ENCODE measurements at regions not wholly inside any gene's neighbourhood (a gene's known extent, or its start where the extent isn't known, plus 50 kb on each side); places are given as distances from the start of the nearest gene placed in this dataset.

DNA sequence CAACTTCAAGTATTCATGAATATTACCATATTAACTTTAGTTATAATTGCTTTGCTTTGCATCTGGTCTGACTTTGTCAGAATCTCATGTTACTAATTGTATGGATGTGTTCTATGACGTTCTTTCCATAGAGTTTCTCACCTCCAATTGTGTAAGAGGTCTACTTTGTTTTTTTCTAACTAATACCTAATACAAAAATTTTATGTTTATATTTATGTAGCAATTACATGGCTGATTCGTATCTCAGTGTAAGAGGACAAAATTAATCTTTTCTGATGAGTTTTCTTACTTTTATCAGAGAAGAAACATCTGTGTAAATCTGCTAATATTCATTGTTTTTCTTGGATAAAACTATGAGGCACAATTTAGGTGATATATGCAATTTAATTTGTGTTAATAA, 224.8 kb upstream of the B3GALT2 start:
- SMC1A ChIA-PET (ENCODE audit: uncharacterized antibody, unreplicated experiment), result no interaction called here
- no peaks in the 10 kb centered on the region for H3K36me3 ChIP-seq (ENCODE audit: control insufficient read depth in 2 of 2, insufficient read depth in 2 of 2, low read length in 1 of 2)
- ATAC-seq (no peak), DNase-seq (ENCODE audit: low read depth, low spot score) (no peak), FAIRE-seq (no peak)
- H4K20me1 ChIP-seq (ENCODE audit: control insufficient read depth, insufficient read depth), result no peaks in the 10 kb centered on the region
- H3K4me1 ChIP-seq (ENCODE audit: control insufficient read depth, insufficient read depth, low read length), result no peaks in the 10 kb centered on the region
- no peaks in the 10 kb centered on the region for H3K27me3 ChIP-seq (replicated peaks in 1 of 2; ENCODE audit: control insufficient read depth in 2 of 2, insufficient read depth in 2 of 2, low read length in 1 of 2)
- no peaks in the 10 kb centered on the region for H3K79me2 ChIP-seq (ENCODE audit: control insufficient read depth, insufficient read depth, low read length)
- CTCF ChIA-PET, result no interaction called here
- in situ Hi-C loops (cut with MboI), result no loop called here
- intact Hi-C loops (cut with micrococcal nuclease; ENCODE audit: unreplicated experiment), result no loop called here
- H3K27ac ChIP-seq (ENCODE audit: control insufficient read depth, insufficient read depth), result no peak overlapping the region
- no peak overlapping the region for H3K9ac ChIP-seq (ENCODE audit: control insufficient read depth, insufficient read depth, low read length)
- POLR2A ChIA-PET, result no interaction called here
- BruUV-seq (replicated peaks), result no TSS peak
- RAD21 ChIA-PET (ENCODE audit: unreplicated experiment), result no interaction called here
- TF ChIP-seq CHD1 (IDR thresholded peaks at IDR 0.05; ENCODE audit: low read depth, low read length) (no peak), MYC (IDR thresholded peaks at IDR 0.05; ENCODE audit: insufficient read depth, insufficient read length, insufficient replicate concordance, low read length, severe bottlenecking) (no peak)
- TF ChIP-seq, protein P1, sequence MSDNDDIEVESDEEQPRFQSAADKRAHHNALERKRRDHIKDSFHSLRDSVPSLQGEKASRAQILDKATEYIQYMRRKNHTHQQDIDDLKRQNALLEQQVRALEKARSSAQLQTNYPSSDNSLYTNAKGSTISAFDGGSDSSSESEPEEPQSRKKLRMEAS (IDR thresholded peaks at IDR 0.05; ENCODE audit: low read depth, low read length), result no peak
- no peak overlapping the region for H3K4me2 ChIP-seq (ENCODE audit: control insufficient read depth, insufficient read depth)
- WGBS (ENCODE audit: insufficient coverage, insufficient replicate concordance, low lambda C conversion rate, missing lambda C conversion rate), result 14% methylated on average over 2 of the region's 2 CpGs
- H3K4me3 ChIP-seq, result no peak overlapping the region
- H3K9me3 ChIP-seq (replicated peaks; ENCODE audit: control insufficient read depth, insufficient read depth, low read length), result no peaks in the 10 kb centered on the region
- no peak overlapping the region for H2AFZ ChIP-seq (ENCODE audit: control insufficient read depth, low read depth, low read length)

DNA sequence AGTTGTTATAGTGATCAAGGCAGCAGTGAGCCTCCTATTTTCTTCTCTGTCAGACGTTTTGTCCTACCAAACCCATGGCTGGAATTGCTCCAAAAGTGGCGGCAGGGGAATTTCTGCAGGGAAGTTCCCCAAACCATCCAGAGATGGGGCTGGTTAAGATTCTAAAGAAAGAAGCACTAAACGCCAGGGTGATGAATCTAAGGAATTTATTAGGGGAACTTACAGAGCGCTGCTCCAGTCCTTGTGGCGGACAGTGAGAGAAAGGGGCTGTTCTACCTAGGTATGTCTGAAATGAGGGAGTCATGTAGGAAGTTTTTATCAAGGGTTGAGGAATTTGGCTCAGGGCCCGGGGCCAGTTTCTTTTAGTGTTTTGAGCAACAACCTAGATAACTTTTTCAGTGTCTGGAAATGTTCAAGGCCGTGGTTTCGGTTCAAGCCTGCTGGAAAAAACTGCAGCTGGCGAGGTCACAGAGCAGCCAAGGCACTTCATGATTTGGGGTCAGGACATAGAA, 222.4 kb upstream of the B3GALT2 start:
- RAD21 ChIA-PET (ENCODE audit: unreplicated experiment), result no interaction called here
- no peaks in the 10 kb centered on the region for H3K79me2 ChIP-seq (ENCODE audit: control insufficient read depth, insufficient read depth, low read length)
- no peaks in the 10 kb centered on the region for H3K4me1 ChIP-seq (ENCODE audit: control insufficient read depth, insufficient read depth, low read length)
- no peak overlapping the region for H3K4me2 ChIP-seq (ENCODE audit: control insufficient read depth, insufficient read depth)
- H3K9ac ChIP-seq (ENCODE audit: control insufficient read depth, insufficient read depth, low read length), result no peak overlapping the region
- H3K36me3 ChIP-seq (ENCODE audit: control insufficient read depth in 2 of 2, insufficient read depth in 2 of 2, low read length in 1 of 2), result no peaks in the 10 kb centered on the region
- DNase-seq (ENCODE audit: low read depth, low spot score) (no peak), ATAC-seq (no peak), FAIRE-seq (no peak)
- 41% methylated on average over 9 of the region's 9 CpGs for WGBS (ENCODE audit: insufficient coverage, insufficient replicate concordance, low lambda C conversion rate, missing lambda C conversion rate)
- in situ Hi-C loops (cut with MboI) (no loop called here), intact Hi-C loops (cut with micrococcal nuclease; ENCODE audit: unreplicated experiment) (loop anchor here (10.0 kb wide), 2 partner anchors 224 to 346 kb away; partner anchors contain the start of gene B3GALT2)
- H2AFZ ChIP-seq (ENCODE audit: control insufficient read depth, low read depth, low read length), result no peak overlapping the region
- no TSS peak for BruUV-seq (replicated peaks)
- H3K9me3 ChIP-seq (replicated peaks; ENCODE audit: control insufficient read depth, insufficient read depth, low read length), result no peaks in the 10 kb centered on the region
- POLR2A ChIA-PET, result no interaction called here
- H3K27me3 ChIP-seq (replicated peaks in 1 of 2; ENCODE audit: control insufficient read depth in 2 of 2, insufficient read depth in 2 of 2, low read length in 1 of 2), result no peaks in the 10 kb centered on the region
- no peak overlapping the region for H3K4me3 ChIP-seq
- no peaks in the 10 kb centered on the region for H4K20me1 ChIP-seq (ENCODE audit: control insufficient read depth, insufficient read depth)
- SMC1A ChIA-PET (ENCODE audit: uncharacterized antibody, unreplicated experiment), result no interaction called here
- CTCF ChIA-PET, result no interaction called here
- H3K27ac ChIP-seq (ENCODE audit: control insufficient read depth, insufficient read depth), result no peak overlapping the region
- no peak for TF ChIP-seq FOS (IDR thresholded peaks at IDR 0.05; ENCODE audit: borderline replicate concordance, extremely low read depth, insufficient read length)
- no peak for TF ChIP-seq SMAD1 (IDR thresholded peaks at IDR 0.05; ENCODE audit: low read depth, partially characterized antibody)
- TF ChIP-seq BHLHE40 (IDR thresholded peaks at IDR 0.05; ENCODE audit: borderline replicate concordance in 1 of 2, low read depth in 2 of 2, low read length in 1 of 2), result no peak
- no peak for TF ChIP-seq ZZZ3 (IDR thresholded peaks at IDR 0.05; ENCODE audit: control insufficient read depth, insufficient read length, low read depth)
- no peak for TF ChIP-seq YBX1 (IDR thresholded peaks at IDR 0.05)
- TF ChIP-seq, protein P2, sequence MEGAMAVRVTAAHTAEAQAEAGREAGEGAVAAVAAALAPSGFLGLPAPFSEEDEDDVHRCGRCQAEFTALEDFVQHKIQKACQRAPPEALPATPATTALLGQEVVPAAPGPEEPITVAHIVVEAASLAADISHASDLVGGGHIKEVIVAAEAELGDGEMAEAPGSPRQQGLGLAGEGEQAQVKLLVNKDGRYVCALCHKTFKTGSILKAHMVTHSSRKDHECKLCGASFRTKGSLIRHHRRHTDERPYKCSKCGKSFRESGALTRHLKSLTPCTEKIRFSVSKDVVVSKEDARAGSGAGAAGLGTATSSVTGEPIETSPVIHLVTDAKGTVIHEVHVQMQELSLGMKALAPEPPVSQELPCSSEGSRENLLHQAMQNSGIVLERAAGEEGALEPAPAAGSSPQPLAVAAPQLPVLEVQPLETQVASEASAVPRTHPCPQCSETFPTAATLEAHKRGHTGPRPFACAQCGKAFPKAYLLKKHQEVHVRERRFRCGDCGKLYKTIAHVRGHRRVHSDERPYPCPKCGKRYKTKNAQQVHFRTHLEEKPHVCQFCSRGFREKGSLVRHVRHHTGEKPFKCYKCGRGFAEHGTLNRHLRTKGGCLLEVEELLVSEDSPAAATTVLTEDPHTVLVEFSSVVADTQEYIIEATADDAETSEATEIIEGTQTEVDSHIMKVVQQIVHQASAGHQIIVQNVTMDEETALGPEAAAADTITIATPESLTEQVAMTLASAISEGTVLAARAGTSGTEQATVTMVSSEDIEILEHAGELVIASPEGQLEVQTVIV (IDR thresholded peaks at IDR 0.05; ENCODE audit: borderline replicate concordance, partially characterized antibody), result no peak
- no peak for TF ChIP-seq DPF2 (IDR thresholded peaks at IDR 0.05)
- TF ChIP-seq, protein P3, sequence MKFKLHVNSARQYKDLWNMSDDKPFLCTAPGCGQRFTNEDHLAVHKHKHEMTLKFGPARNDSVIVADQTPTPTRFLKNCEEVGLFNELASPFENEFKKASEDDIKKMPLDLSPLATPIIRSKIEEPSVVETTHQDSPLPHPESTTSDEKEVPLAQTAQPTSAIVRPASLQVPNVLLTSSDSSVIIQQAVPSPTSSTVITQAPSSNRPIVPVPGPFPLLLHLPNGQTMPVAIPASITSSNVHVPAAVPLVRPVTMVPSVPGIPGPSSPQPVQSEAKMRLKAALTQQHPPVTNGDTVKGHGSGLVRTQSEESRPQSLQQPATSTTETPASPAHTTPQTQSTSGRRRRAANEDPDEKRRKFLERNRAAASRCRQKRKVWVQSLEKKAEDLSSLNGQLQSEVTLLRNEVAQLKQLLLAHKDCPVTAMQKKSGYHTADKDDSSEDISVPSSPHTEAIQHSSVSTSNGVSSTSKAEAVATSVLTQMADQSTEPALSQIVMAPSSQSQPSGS (IDR thresholded peaks at IDR 0.05; ENCODE audit: low read length), result no peak
- no peak for TF ChIP-seq MYC (IDR thresholded peaks at IDR 0.05; ENCODE audit: insufficient read depth, insufficient read length, insufficient replicate concordance, low read length, severe bottlenecking)
- no peak for TF ChIP-seq PAX8 (IDR thresholded peaks at IDR 0.05)
- no peak for TF ChIP-seq KDM1A (IDR thresholded peaks at IDR 0.05; ENCODE audit: borderline replicate concordance)
- TF ChIP-seq NBN (IDR thresholded peaks at IDR 0.05), result no peak
- TF ChIP-seq SREBF1 (IDR thresholded peaks at IDR 0.05; ENCODE audit: low read length), result no peak
